Liver (tissue), 8 donors: ENCODE measurements at regions not wholly inside any gene's neighbourhood (a gene's known extent, or its start where the extent isn't known, plus 50 kb on each side); places are given as distances from the start of the nearest gene placed in this dataset.

Source experiments
- DNase-seq: peaks from one replicate; pipeline ENCODE4 v3.0.0-alpha.2; 2017; ENCODE audit warnings: low spot score
- H3K27ac ChIP-seq, 2 donors: one replicate each; pipeline ENCODE4 v1.7.0; 2013; ENCODE audit warnings: inconsistent platforms in 2 of 2, low read length in 2 of 2, control low read depth in 1 of 2, low read depth in 1 of 2, mild to moderate bottlenecking in 1 of 2
- H3K27me3 ChIP-seq, 4 donors: one replicate each; pipeline versions ENCODE4 v1.6.1 to v1.7.0; 2013; ENCODE audit warnings: low read length in 3 of 4, inconsistent platforms in 1 of 4, mild to moderate bottlenecking in 1 of 4, moderate library complexity in 1 of 4; ENCODE audit not compliant: control insufficient read depth in 4 of 4, insufficient read depth in 4 of 4
- H3K36me3 ChIP-seq, 4 donors: one replicate each; pipeline versions ENCODE4 v1.6.1 to v1.7.0; 2013; ENCODE audit warnings: low read length in 3 of 4, mild to moderate bottlenecking in 3 of 4, low read depth in 1 of 4, moderate library complexity in 1 of 4; ENCODE audit not compliant: control insufficient read depth in 4 of 4, insufficient read depth in 3 of 4
- H3K4me1 ChIP-seq, 4 donors: one replicate each; pipeline versions ENCODE4 v1.6.1 to v1.7.0; 2013; ENCODE audit warnings: low read length in 3 of 4, mild to moderate bottlenecking in 3 of 4, moderate library complexity in 1 of 4; ENCODE audit not compliant: control insufficient read depth in 4 of 4, insufficient read depth in 4 of 4
- H3K4me3 ChIP-seq, 3 donors: one replicate each; pipeline versions ENCODE4 v1.6.1 to v1.7.0; 2013; ENCODE audit warnings: low read length in 3 of 3, control low read depth in 1 of 3, low read depth in 1 of 3, mild to moderate bottlenecking in 1 of 3
- H3K9ac ChIP-seq, 2 donors: one replicate each; pipeline ENCODE4 v1.7.0; 2013; ENCODE audit warnings: low read length in 2 of 2, mild to moderate bottlenecking in 2 of 2, moderate library complexity in 2 of 2, control low read depth in 1 of 2, low read depth in 1 of 2
- H3K9me3 ChIP-seq, 4 donors: one replicate each; pipeline versions ENCODE4 v1.6.1 to v1.7.0; 2013; ENCODE audit warnings: low read length in 3 of 4; ENCODE audit not compliant: control insufficient read depth in 4 of 4
- EGR1 ChIP-seq, 2 donors: IDR thresholded peaks; 2 replicates each; pipeline ENCODE4 v1.6.1; 2016 to 2018; ENCODE audit warnings: antibody characterized with exemption in 2 of 2, low read depth in 2 of 2
- FOXA1 ChIP-seq: IDR thresholded peaks from 2 replicates; pipeline ENCODE4 v1.6.1; 2016; ENCODE audit warnings: antibody characterized with exemption
- FOXA2 ChIP-seq: IDR thresholded peaks from 2 replicates; pipeline ENCODE4 v1.6.1; 2016; ENCODE audit warnings: antibody characterized with exemption
- GABPA ChIP-seq, 2 donors: IDR thresholded peaks in 1 of 2; conservative IDR thresholded peaks in 1 of 2; 2 replicates each; pipeline ENCODE4 v1.6.1; 2016; ENCODE audit warnings: antibody characterized with exemption in 2 of 2, mild to moderate bottlenecking in 1 of 2, moderate library complexity in 1 of 2
- HNF4A ChIP-seq, 2 donors: conservative IDR thresholded peaks; 2 replicates each; pipeline ENCODE4 v1.6.1; 2016; ENCODE audit warnings: antibody characterized with exemption in 2 of 2, mild to moderate bottlenecking in 2 of 2
- HNF4G ChIP-seq: IDR thresholded peaks from 2 replicates; pipeline ENCODE4 v1.6.1; 2016; ENCODE audit warnings: antibody characterized with exemption
- JUND ChIP-seq, 2 donors: IDR thresholded peaks; 2 replicates each; pipeline ENCODE4 v1.6.1; 2016; ENCODE audit warnings: antibody characterized with exemption in 2 of 2
- NR2F2 ChIP-seq: IDR thresholded peaks from 2 replicates; pipeline ENCODE4 v1.6.1; 2016; ENCODE audit warnings: antibody characterized with exemption
- RAD21 ChIP-seq, 2 donors: IDR thresholded peaks; 2 replicates each; pipeline ENCODE4 v1.6.1; 2016; ENCODE audit warnings: antibody characterized with exemption in 2 of 2, mild to moderate bottlenecking in 2 of 2
- RXRA ChIP-seq, 2 donors: IDR thresholded peaks; 2 replicates each; pipeline ENCODE4 v1.6.1; 2017 to 2018; ENCODE audit warnings: antibody characterized with exemption in 2 of 2, mild to moderate bottlenecking in 1 of 2
- SP1 ChIP-seq: IDR thresholded peaks from 2 replicates; pipeline ENCODE4 v1.6.1; 2018; ENCODE audit warnings: antibody characterized with exemption, mild to moderate bottlenecking
- TAF1 ChIP-seq: conservative IDR thresholded peaks from 2 replicates; pipeline ENCODE4 v1.6.1; 2016; ENCODE audit warnings: antibody characterized with exemption, mild to moderate bottlenecking
- YY1 ChIP-seq: IDR thresholded peaks from 2 replicates; pipeline ENCODE4 v1.6.1; 2016; ENCODE audit warnings: antibody characterized with exemption, mild to moderate bottlenecking
- WGBS: extraction: QIAGEN DNeasy Blood & Tissue Kit; methylation state at CpG from one replicate; pipeline ENCODE4 v1.1.7; 2013; 5-methylcytosine and 5-hydroxymethylcytosine counted together
- TF ChIP-seq, protein P1 (sequence below): IDR thresholded peaks from 2 replicates; pipeline ENCODE4 v1.6.1; 2016; ENCODE audit warnings: antibody characterized with exemption
- TF ChIP-seq, protein P2 (sequence below): IDR thresholded peaks from 2 replicates; pipeline ENCODE4 v1.6.1; 2016; ENCODE audit warnings: antibody characterized with exemption, mild to moderate bottlenecking
- TF ChIP-seq, protein P3 (sequence below): fragments of 150-350 bp; IDR thresholded peaks from 2 replicates; pipeline ENCODE4 v1.5.1; 2017; ENCODE audit warnings: improper control_type of control experiment, low read depth, low read length; ENCODE audit not compliant: missing input control
- TF ChIP-seq, protein P4 (sequence below): IDR thresholded peaks from 2 replicates; pipeline ENCODE4 v1.6.1; 2016; ENCODE audit warnings: antibody characterized with exemption
- TF ChIP-seq, protein P5 (sequence below): IDR thresholded peaks from 2 replicates; pipeline ENCODE4 v1.6.1; 2016; ENCODE audit warnings: antibody characterized with exemption
- donor health status: healthy.
- donor health status: healthy.
- donor health status: healthy.
- donor health status: healthy.
- donor health status: healthy.

DNA sequence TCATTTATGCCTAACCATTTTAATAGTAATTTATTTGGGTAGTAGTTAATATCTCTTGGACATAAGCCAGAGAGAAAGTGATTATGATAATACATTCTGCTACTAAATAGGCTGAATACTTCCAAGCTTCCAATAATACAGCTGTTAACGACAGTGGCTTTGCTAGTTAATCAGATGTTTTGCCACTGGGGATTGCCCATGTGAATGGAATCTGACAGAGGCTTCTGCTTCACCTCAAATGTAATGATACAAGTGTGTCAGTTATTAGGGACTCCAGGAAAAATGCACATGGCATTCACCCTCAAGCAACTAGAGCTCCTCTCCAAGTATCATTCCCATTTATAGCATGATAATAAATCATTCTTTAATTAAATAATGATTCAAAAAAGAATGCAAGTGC is 185.0 kb upstream of the TMEFF2 start:
- Histone ChIP-seq H3K4me3 (no peak overlapping the region), H3K36me3 (no peaks in the 10 kb centered on the region), H3K9me3 (no peaks in the 10 kb centered on the region), H3K9ac (no peak overlapping the region), H3K27me3 (no peaks in the 10 kb centered on the region), H3K27ac (no peak overlapping the region), H3K4me1 (no peaks in the 10 kb centered on the region)
- WGBS, result 53% methylated on average over 1 of the region's 1 CpG
- DNase-seq, result no peak
- TF ChIP-seq, protein P1, sequence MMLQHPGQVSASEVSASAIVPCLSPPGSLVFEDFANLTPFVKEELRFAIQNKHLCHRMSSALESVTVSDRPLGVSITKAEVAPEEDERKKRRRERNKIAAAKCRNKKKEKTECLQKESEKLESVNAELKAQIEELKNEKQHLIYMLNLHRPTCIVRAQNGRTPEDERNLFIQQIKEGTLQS, result no peak
- TF ChIP-seq EGR1 (IDR thresholded peaks at IDR 0.05; ENCODE audit: low read depth in 2 of 2) (no peak), RXRA (IDR thresholded peaks at IDR 0.05) (no peak), JUND (IDR thresholded peaks at IDR 0.05) (no peak), GABPA (IDR thresholded peaks at IDR 0.05 in 1 of 2, conservative IDR thresholded peaks at IDR 0.05 in 1 of 2) (no peak), FOXA2 (no peak), RAD21 (IDR thresholded peaks at IDR 0.05) (no peak), HNF4G (no peak), TAF1 (no peak), HNF4A (conservative IDR thresholded peaks at IDR 0.05) (no peak), YY1 (no peak), FOXA1 (no peak), NR2F2 (no peak), SP1 (no peak)
- TF ChIP-seq, protein P2, sequence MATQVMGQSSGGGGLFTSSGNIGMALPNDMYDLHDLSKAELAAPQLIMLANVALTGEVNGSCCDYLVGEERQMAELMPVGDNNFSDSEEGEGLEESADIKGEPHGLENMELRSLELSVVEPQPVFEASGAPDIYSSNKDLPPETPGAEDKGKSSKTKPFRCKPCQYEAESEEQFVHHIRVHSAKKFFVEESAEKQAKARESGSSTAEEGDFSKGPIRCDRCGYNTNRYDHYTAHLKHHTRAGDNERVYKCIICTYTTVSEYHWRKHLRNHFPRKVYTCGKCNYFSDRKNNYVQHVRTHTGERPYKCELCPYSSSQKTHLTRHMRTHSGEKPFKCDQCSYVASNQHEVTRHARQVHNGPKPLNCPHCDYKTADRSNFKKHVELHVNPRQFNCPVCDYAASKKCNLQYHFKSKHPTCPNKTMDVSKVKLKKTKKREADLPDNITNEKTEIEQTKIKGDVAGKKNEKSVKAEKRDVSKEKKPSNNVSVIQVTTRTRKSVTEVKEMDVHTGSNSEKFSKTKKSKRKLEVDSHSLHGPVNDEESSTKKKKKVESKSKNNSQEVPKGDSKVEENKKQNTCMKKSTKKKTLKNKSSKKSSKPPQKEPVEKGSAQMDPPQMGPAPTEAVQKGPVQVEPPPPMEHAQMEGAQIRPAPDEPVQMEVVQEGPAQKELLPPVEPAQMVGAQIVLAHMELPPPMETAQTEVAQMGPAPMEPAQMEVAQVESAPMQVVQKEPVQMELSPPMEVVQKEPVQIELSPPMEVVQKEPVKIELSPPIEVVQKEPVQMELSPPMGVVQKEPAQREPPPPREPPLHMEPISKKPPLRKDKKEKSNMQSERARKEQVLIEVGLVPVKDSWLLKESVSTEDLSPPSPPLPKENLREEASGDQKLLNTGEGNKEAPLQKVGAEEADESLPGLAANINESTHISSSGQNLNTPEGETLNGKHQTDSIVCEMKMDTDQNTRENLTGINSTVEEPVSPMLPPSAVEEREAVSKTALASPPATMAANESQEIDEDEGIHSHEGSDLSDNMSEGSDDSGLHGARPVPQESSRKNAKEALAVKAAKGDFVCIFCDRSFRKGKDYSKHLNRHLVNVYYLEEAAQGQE, result no peak
- TF ChIP-seq, protein P3, sequence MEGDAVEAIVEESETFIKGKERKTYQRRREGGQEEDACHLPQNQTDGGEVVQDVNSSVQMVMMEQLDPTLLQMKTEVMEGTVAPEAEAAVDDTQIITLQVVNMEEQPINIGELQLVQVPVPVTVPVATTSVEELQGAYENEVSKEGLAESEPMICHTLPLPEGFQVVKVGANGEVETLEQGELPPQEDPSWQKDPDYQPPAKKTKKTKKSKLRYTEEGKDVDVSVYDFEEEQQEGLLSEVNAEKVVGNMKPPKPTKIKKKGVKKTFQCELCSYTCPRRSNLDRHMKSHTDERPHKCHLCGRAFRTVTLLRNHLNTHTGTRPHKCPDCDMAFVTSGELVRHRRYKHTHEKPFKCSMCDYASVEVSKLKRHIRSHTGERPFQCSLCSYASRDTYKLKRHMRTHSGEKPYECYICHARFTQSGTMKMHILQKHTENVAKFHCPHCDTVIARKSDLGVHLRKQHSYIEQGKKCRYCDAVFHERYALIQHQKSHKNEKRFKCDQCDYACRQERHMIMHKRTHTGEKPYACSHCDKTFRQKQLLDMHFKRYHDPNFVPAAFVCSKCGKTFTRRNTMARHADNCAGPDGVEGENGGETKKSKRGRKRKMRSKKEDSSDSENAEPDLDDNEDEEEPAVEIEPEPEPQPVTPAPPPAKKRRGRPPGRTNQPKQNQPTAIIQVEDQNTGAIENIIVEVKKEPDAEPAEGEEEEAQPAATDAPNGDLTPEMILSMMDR, result no peak
- TF ChIP-seq, protein P4, sequence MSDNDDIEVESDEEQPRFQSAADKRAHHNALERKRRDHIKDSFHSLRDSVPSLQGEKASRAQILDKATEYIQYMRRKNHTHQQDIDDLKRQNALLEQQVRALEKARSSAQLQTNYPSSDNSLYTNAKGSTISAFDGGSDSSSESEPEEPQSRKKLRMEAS, result no peak
- TF ChIP-seq, protein P5, sequence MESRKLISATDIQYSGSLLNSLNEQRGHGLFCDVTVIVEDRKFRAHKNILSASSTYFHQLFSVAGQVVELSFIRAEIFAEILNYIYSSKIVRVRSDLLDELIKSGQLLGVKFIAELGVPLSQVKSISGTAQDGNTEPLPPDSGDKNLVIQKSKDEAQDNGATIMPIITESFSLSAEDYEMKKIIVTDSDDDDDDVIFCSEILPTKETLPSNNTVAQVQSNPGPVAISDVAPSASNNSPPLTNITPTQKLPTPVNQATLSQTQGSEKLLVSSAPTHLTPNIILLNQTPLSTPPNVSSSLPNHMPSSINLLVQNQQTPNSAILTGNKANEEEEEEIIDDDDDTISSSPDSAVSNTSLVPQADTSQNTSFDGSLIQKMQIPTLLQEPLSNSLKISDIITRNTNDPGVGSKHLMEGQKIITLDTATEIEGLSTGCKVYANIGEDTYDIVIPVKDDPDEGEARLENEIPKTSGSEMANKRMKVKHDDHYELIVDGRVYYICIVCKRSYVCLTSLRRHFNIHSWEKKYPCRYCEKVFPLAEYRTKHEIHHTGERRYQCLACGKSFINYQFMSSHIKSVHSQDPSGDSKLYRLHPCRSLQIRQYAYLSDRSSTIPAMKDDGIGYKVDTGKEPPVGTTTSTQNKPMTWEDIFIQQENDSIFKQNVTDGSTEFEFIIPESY, result no peak

DNA sequence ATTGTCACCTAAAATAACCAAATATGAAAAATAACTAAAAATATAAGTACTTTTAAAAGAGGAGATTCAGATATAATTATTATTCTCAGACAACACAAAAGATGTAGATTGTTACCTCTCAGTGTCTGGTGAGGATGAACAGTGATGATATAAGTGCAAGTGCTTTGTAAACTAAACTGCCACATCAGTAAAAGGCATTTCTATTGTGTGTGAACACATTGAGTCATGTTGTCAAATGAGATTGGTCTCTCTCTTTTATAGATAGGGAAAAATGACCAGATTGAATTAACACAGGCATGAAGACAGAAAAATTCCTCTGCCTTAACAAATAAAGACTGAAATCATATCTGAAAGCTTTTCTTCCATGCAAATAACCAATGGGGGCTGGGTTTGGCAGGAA is 182.4 kb upstream of the TMEFF2 start:
- Histone ChIP-seq H3K27me3 (no peaks in the 10 kb centered on the region), H3K9me3 (no peaks in the 10 kb centered on the region), H3K4me3 (no peak overlapping the region), H3K27ac (no peak overlapping the region), H3K4me1 (no peaks in the 10 kb centered on the region), H3K36me3 (no peaks in the 10 kb centered on the region), H3K9ac (no peak overlapping the region)
- no peak for DNase-seq
- TF ChIP-seq JUND (IDR thresholded peaks at IDR 0.05), result no peak
- TF ChIP-seq FOXA1, result no peak
